Neutrophil (primary cell): ENCODE measurements at regions not wholly inside any gene's neighbourhood (a gene's known extent, or its start where the extent isn't known, plus 50 kb on each side); places are given as distances from the start of the nearest gene placed in this dataset.
A peak's percentile ranks its signal among the peaks of the same experiment; 100 is the strongest.

Experiments used
- H3K27ac ChIP-seq: fragments of 200-600 bp; sonication (generic); 2 replicates; pipeline ENCODE4 v1.5.1; 2016; ENCODE audit warnings: mild to moderate bottlenecking, moderate library complexity
- H3K27me3 ChIP-seq: fragments of 200-600 bp; sonication (generic); 2 replicates; pipeline ENCODE4 v1.6.0; 2016; ENCODE audit warnings: mild to moderate bottlenecking
- H3K36me3 ChIP-seq: fragments of 200-600 bp; sonication (generic); 2 replicates; pipeline ENCODE4 v1.5.1; 2017
- H3K4me1 ChIP-seq, 2 experiments: fragments of 200-600 bp in 1 of 2; sonication (generic) in 1 of 2; 1 replicate in 1 of 2; 2 replicates in 1 of 2; pipeline versions ENCODE4 v1.5.1 to v1.6.1; 2013 to 2016; ENCODE audit warnings: low read depth in 1 of 2, low read length in 1 of 2, mild to moderate bottlenecking in 1 of 2, moderate library complexity in 1 of 2; ENCODE audit not compliant: control insufficient read depth in 1 of 2, insufficient read depth in 1 of 2
- H3K4me3 ChIP-seq, 2 experiments: fragments of 200-600 bp in 1 of 2; sonication (generic) in 1 of 2; 1 replicate in 1 of 2; 2 replicates in 1 of 2; pipeline ENCODE4 v1.5.1; 2013 to 2016; ENCODE audit warnings: low read depth in 1 of 2, low read length in 1 of 2, mild to moderate bottlenecking in 1 of 2, moderate library complexity in 1 of 2
- H3K9me3 ChIP-seq: fragments of 200-600 bp; sonication (generic); 2 replicates; pipeline ENCODE4 v1.5.1; 2016
- CTCF ChIP-seq: fragments of 200-600 bp; sonication (generic); IDR thresholded peaks from 2 replicates; pipeline ENCODE4 v1.5.1; 2016; ENCODE audit warnings: antibody characterized with exemption

- no peaks in the 10 kb centered on the region for H3K9me3 ChIP-seq
Measured at GRCh38 chr9:108789742-108790141, 66.0 kb downstream of the ACTL7B start.

GRCh38 chr9:108787690-108788048, 68.1 kb downstream of the ACTL7B start:
- Histone ChIP-seq H3K9me3 (no peaks in the 10 kb centered on the region), H3K27ac (no peak overlapping the region)

More at GRCh38 chr9:108789742-108790141, 66.0 kb downstream of the ACTL7B start:
- no peak for TF ChIP-seq CTCF
- Histone ChIP-seq H3K27ac (no peak overlapping the region), H3K4me3 (no peak overlapping the region), H3K27me3 (no peaks in the 10 kb centered on the region), H3K4me1 (peaks cover 5 to 24% of the 10 kb centered on the region in 2 experiments), H3K36me3 (no peaks in the 10 kb centered on the region)

GRCh38 chr9:108786901-108787689, 68.7 kb downstream of the ACTL7B start:
- Histone ChIP-seq H3K4me3 (no peak overlapping the region), H3K4me1 (peaks cover 6 to 44% of the 10 kb centered on the region in 2 experiments), H3K36me3 (no peaks in the 10 kb centered on the region), H3K9me3 (no peaks in the 10 kb centered on the region), H3K27ac (no peak overlapping the region), H3K27me3 (no peaks in the 10 kb centered on the region)
- no peak for TF ChIP-seq CTCF

More at GRCh38 chr9:108787690-108788048, 68.1 kb downstream of the ACTL7B start:
- no peak overlapping the region for H3K4me3 ChIP-seq
- TF ChIP-seq CTCF, result no peak
- H3K27me3 ChIP-seq, result no peaks in the 10 kb centered on the region
- peaks cover 6 to 44% of the 10 kb centered on the region in 2 experiments for H3K4me1 ChIP-seq
- no peaks in the 10 kb centered on the region for H3K36me3 ChIP-seq

- H3K27ac ChIP-seq, result no peak overlapping the region
- H3K36me3 ChIP-seq, result no peaks in the 10 kb centered on the region
Measured at GRCh38 chr9:108786322-108786721, 69.5 kb downstream of the ACTL7B start.

GRCh38 chr9:108784998-108785397, 70.8 kb downstream of the ACTL7B start:
- no peak for TF ChIP-seq CTCF
- Histone ChIP-seq H3K27ac (peak overlapping the region; percentile 50), H3K9me3 (no peaks in the 10 kb centered on the region)

More at GRCh38 chr9:108786322-108786721, 69.5 kb downstream of the ACTL7B start:
- no peaks in the 10 kb centered on the region for H3K27me3 ChIP-seq
- peaks cover 6 to 45% of the 10 kb centered on the region in 2 experiments for H3K4me1 ChIP-seq
- no peak overlapping the region for H3K4me3 ChIP-seq
- no peak for TF ChIP-seq CTCF
- H3K9me3 ChIP-seq, result no peaks in the 10 kb centered on the region

More at GRCh38 chr9:108784998-108785397, 70.8 kb downstream of the ACTL7B start:
- no peak overlapping the region for H3K4me3 ChIP-seq
- H3K4me1 ChIP-seq, result peaks cover 6 to 55% of the 10 kb centered on the region in 2 experiments
- H3K27me3 ChIP-seq, result no peaks in the 10 kb centered on the region
- H3K36me3 ChIP-seq, result no peaks in the 10 kb centered on the region
